ENCODE measurements at regions not wholly inside any gene's neighbourhood (a gene's known extent, or its start where the extent isn't known, plus 50 kb on each side); places are given as distances from the start of the nearest gene placed in this dataset.
A peak's percentile ranks its signal among the peaks of the same experiment; 100 is the strongest.
"Not testable (repeated sequence)": the region's sequence is repeated elsewhere in the genome, so short reads cannot be mapped to it uniquely, and the experiment has no call there.

- no peak for DNase-seq (ENCODE audit: low spot score)
Observed at GRCh38 chr1:228940526-228940925, 205.2 kb downstream of the RHOU start.

DNA sequence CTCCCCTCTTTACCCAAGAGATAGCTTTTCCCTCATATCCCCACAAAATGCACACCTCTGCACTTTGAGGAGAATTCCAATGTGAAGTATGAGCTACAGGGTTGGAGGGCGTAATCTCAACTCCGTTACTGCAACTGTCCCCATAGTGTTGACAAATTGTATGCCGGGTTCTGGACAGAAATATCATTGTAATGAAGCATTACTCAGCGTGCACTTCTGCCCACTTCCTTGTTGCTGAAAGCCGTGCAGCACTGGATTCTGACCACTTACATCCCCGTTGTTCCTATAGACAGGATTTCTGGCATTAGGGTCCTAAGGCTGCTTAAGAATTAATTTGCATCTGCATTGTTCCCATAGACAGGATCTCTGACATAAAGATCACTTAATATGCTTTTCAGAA is 205.6 kb downstream of the RHOU start:
- DNase-seq (ENCODE audit: low spot score): no peak

- no peak for DNase-seq (ENCODE audit: low spot score)
Observed at GRCh38 chr1:228941666-228942065, 206.4 kb downstream of the RHOU start.

DNA sequence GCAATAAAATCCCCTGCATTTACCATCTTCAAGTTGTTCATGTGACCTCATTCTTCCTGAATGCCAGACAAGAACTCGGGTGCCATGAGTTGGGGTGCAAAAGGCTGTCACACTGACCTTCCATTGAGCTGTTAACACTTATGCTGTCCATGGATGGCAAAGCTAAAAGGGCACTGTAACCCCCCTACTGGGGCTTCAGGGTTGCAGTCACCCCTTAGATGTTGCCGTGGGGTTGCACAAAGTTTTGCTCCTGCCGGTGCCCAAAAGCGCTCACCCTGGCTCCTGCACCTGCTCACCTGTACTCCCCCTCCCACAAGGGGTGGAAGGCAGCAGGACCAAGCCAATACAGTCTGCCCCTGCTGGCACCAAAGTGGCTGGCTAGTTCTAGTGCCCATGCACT is 208.2 kb downstream of the RHOU start:
- DNase-seq (ENCODE audit: low spot score): no peak

DNA sequence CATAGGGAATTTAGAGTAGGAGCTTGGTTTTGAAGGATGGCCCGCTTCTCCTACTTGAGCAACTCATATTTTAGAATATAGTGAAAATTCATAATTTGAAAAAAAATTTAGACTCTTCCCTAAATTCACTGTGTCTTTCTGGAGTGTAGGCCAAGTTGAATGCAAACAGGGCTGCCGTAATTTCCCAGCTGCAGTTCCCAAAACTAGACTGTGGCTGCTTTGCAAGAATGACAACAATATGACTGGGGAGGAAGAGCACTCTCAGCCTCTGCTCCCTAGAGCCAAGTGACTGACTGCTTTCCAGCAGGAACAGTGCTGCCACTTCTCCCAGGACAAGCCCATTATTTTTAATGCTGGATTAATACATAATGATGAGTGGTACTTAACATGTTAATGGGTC is 209.0 kb downstream of the RHOU start:
- DNase-seq (ENCODE audit: low spot score): no peak

DNA sequence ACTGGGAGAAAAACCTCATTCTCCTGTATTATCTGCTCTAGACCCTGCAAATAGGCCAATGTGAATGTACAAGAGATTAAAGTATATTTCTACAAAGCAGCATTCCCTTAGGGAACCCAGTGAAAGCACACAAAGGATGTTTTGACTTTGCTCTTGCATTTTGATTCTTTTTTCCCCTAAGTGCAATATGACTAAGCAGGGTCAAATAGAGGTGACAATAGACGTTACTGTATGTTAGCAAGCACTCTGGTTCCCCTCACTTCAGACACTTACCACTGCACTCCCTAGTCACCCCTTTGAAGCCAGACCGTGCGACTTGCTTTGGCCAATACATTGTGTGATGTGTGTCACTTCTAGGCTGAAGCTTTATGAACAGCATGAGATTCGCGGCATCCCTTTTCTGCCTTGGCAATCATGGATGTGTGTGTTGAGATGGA is 209.7 kb downstream of the RHOU start:
- peak; percentile 63 for DNase-seq (ENCODE audit: low spot score)

DNA sequence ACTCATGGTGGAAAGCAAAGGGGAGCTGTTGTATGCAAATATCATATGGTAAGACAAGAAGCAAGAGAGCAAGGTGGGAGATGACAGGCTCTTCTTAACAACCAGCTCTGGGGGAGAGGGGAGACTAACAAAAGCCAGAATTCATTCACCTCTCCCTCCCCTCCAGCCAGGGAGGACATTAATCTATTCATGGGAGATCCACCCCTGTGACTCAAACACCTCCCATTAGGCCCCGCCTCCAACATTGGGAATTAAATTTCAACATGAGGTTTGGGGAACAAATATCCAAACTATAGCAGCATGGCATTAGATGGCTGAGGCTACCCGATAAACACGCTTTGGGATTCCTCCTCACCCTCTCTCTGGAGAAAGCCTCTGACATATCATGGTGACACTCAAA is 210.6 kb downstream of the RHOU start:
- DNase-seq (ENCODE audit: low spot score): no peak

GRCh38 chr1:228949617-228950016 is 214.3 kb downstream of the RHOU start:
- DNase-seq (ENCODE audit: low spot score): not testable (repeated sequence)

- no peak for DNase-seq (ENCODE audit: low spot score)
Observed at GRCh38 chr1:228953207-228953606, 217.9 kb downstream of the RHOU start.

- not testable (repeated sequence) for DNase-seq (ENCODE audit: low spot score)
Observed at GRCh38 chr1:228953808-228954207, 218.5 kb downstream of the RHOU start.

DNA sequence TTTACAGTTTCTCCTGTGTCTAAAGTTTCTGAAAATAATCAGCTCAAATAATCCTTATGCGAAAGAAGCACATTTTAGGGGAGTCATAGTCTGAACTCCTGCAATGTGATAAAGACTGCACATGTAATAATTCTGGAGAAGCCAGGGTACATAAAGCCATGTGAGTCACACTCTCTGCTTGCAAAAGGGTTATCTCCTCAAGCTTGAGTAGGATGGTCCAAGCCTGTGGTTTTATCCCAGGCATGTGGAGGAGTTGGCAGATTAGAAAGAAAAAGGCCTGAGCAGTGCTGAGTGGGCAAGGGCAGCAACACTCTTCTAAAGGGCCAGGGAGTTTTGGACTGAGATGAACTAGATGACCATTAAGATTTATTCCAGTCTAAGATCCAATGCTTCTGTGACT is 220.4 kb downstream of the RHOU start:
- DNase-seq (ENCODE audit: low spot score): peak; percentile 90

- DNase-seq (ENCODE audit: low spot score): no peak
Observed at GRCh38 chr1:228956864-228957263, 221.6 kb downstream of the RHOU start.

- no peak for DNase-seq (ENCODE audit: low spot score)
Observed at GRCh38 chr1:228957535-228957934, 222.3 kb downstream of the RHOU start.

DNA sequence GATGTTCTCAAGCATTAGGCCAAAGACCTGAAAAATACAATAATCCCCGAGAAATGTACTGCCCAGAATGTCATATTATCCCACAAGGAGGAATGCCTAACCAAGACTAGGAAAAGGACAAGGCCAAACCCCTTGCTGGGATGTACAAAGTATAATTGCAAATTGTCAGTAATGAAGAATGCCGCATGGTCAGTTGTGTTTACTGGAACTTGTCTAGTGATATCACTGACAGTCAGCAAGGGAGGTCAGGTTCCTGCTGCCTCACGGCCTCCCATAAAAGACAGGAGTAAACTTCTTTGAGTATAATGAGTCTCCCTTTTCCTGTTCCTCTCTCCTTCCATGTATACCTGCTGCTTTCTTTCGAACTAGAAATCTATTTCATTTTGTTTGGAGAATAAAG is 222.8 kb downstream of the RHOU start:
- no peak for DNase-seq (ENCODE audit: low spot score)

DNA sequence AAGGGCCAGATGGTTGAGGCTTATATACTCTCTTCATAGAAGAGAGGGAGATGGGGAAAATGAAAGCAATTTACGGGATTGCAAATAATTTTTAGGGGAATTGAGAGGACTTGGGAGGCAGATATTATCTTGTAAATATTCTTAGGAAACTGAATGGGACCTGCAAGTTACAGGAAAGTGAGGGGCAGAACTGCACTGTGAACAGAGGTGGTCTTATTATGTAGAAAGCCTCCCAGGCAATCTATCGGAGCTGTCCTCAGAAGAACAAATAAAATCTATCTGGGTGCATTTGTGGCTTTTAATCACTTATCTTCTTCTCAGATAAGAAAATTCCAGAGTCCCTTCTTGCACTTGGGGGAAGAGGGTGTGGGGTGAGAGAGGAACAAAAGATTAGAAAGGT is 223.5 kb downstream of the RHOU start:
- DNase-seq (ENCODE audit: low spot score): no peak

- no peak for DNase-seq (ENCODE audit: low spot score)
Observed at GRCh38 chr1:228960705-228961104, 225.4 kb downstream of the RHOU start.

- DNase-seq (ENCODE audit: low spot score): no peak
Observed at GRCh38 chr1:228961511-228961910, 226.2 kb downstream of the RHOU start.

DNA sequence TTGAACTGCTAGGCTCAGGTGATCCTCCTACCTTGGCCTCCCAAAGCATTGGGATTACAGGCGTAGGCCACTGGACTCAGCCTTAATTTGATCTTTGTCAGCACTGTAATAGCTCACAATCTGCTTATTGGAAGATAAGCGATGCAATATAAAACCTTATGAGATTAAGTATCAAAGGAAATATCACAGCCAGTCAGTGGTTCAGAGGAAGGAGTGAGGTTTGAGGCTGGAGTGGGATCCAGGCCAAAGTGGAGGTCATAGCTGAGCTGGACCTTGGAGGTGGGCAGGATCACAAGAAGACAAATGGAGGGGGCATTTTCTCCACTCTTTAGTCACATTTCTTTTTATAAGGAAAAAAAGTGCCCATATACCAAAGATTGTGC is 228.5 kb downstream of the RHOU start:
- no peak for DNase-seq (ENCODE audit: low spot score)

- DNase-seq (ENCODE audit: low spot score): peak; percentile 97
Observed at GRCh38 chr1:228964178-228965089, 229.2 kb downstream of the RHOU start.

GRCh38 chr1:228968891-228969606 is 233.8 kb downstream of the RHOU start:
- no peak for DNase-seq (ENCODE audit: low spot score)

- DNase-seq (ENCODE audit: low spot score): no peak
Observed at GRCh38 chr1:228969953-228970800, 234.9 kb downstream of the RHOU start.

DNA sequence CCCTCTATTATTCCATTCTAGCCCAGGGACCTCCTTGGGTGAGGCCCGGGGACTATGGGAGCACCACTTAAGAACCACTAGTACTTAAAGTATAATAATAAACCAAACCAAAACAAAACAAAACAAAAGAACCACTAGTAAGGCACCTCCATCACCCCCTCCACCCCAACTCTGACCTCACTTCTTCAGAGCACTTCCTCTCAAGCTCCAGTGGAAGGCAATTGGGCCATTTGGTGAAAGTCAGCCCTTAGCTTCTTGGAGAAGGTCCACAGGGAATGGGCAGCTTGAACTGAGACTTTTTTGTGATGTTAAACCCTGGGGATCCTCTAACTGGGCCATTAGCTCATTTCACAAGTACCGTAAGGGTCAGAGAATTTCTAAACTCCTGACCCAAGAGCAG is 237.3 kb downstream of the RHOU start:
- no peak for DNase-seq (ENCODE audit: low spot score)
